Hepatocyte (in vitro differentiated cells): ENCODE measurements at regions not wholly inside any gene's neighbourhood (a gene's known extent, or its start where the extent isn't known, plus 50 kb on each side); places are given as distances from the start of the nearest gene placed in this dataset.

ENCODE experiments used
- DNase-seq: peaks from one replicate; pipeline ENCODE4 v3.0.0-alpha.2; 2016; ENCODE audit warnings: low spot score
- H2AFZ ChIP-seq: fragments of 200-600 bp; sonication (generic); 2 replicates; pipeline ENCODE4 v1.6.0; 2016; ENCODE audit warnings: antibody characterized with exemption, mild to moderate bottlenecking
- H3K27ac ChIP-seq: fragments of 200-600 bp; sonication (generic); 2 replicates; pipeline ENCODE4 v1.5.1; 2016; ENCODE audit warnings: mild to moderate bottlenecking
- H3K27me3 ChIP-seq: fragments of 200-600 bp; sonication (generic); 2 replicates; pipeline ENCODE4 v1.6.1; 2016
- H3K36me3 ChIP-seq: fragments of 200-600 bp; sonication (generic); replicated peaks from 2 replicates; pipeline ENCODE4 v1.5.1; 2016; ENCODE audit warnings: low read depth; ENCODE audit not compliant: insufficient read depth
- H3K4me1 ChIP-seq: fragments of 200-600 bp; sonication (generic); 2 replicates; pipeline ENCODE4 v1.5.1; 2016; ENCODE audit warnings: mild to moderate bottlenecking, moderate library complexity; ENCODE audit not compliant: insufficient read depth
- H3K4me2 ChIP-seq: fragments of 200-600 bp; sonication (generic); 2 replicates; pipeline ENCODE4 v1.6.0; 2016
- H3K4me3 ChIP-seq: fragments of 200-600 bp; sonication (generic); 2 replicates; pipeline ENCODE4 v1.5.1; 2016; ENCODE audit warnings: mild to moderate bottlenecking
- H3K79me2 ChIP-seq: fragments of 200-600 bp; sonication (generic); 2 replicates; pipeline ENCODE4 v1.6.0; 2017; ENCODE audit warnings: mild to moderate bottlenecking
- H3K9me2 ChIP-seq: fragments of 200-600 bp; sonication (generic); replicated peaks from 2 replicates; pipeline ENCODE4 v1.6.0; 2017; ENCODE audit warnings: mild to moderate bottlenecking; ENCODE audit not compliant: insufficient read depth
- H3K9me3 ChIP-seq: fragments of 200-600 bp; sonication (generic); 2 replicates; pipeline ENCODE4 v1.5.1; 2016; ENCODE audit warnings: low read depth, mild to moderate bottlenecking
- H4K20me1 ChIP-seq: fragments of 200-600 bp; sonication (generic); 2 replicates; pipeline ENCODE4 v1.6.0; 2016; ENCODE audit warnings: mild to moderate bottlenecking; ENCODE audit not compliant: insufficient read depth, poor library complexity, severe bottlenecking
- CTCF ChIP-seq: fragments of 200-600 bp; sonication (generic); IDR thresholded peaks from 2 replicates; pipeline ENCODE4 v1.5.1; 2016; ENCODE audit warnings: antibody characterized with exemption, mild to moderate bottlenecking; ENCODE audit not compliant: poor library complexity
- EZH2 ChIP-seq: fragments of 200-600 bp; sonication (generic); IDR thresholded peaks from 2 replicates; pipeline ENCODE4 v1.6.1; 2016; ENCODE audit warnings: antibody characterized with exemption, mild to moderate bottlenecking, borderline replicate concordance
- EZH2phosphoT487 ChIP-seq: fragments of 200-600 bp; sonication (generic); IDR thresholded peaks from one replicate; pipeline ENCODE4 v1.6.1; 2018; ENCODE audit warnings: antibody characterized with exemption, mild to moderate bottlenecking, low read depth, moderate library complexity; ENCODE audit not compliant: unreplicated experiment, severe bottlenecking
- WGBS: methylation state at CpG from one replicate; pipeline ENCODE4 v1.1.6; 2016; ENCODE audit warnings: low lambda C conversion rate; ENCODE audit errors: missing lambda C conversion rate; 5-methylcytosine and 5-hydroxymethylcytosine counted together

- Histone ChIP-seq H3K9me3 (no peaks in the 10 kb centered on the region), H2AFZ (no peak overlapping the region), H3K27ac (no peak overlapping the region), H3K4me1 (no peaks in the 10 kb centered on the region), H3K4me3 (no peak overlapping the region), H4K20me1 (no peaks in the 10 kb centered on the region), H3K36me3 (no peaks in the 10 kb centered on the region), H3K79me2 (no peaks in the 10 kb centered on the region), H3K9me2 (no peaks in the 10 kb centered on the region), H3K27me3 (no peaks in the 10 kb centered on the region), H3K4me2 (no peak overlapping the region)
- TF ChIP-seq EZH2phosphoT487 (no peak), EZH2 (no peak), CTCF (no peak)
- no peak for DNase-seq
- WGBS: 91% methylated on average over 8 of the region's 8 CpGs
Measured at GRCh38 chr7:54955696-54956420, 63.0 kb upstream of the EGFR start.

GRCh38 chr7:54956865-54957264, 62.0 kb upstream of the EGFR start:
- TF ChIP-seq CTCF: no peak
- no peak for TF ChIP-seq EZH2phosphoT487
- no peak for TF ChIP-seq EZH2
- H3K36me3 ChIP-seq: no peaks in the 10 kb centered on the region
- no peaks in the 10 kb centered on the region for H3K4me1 ChIP-seq
- no peaks in the 10 kb centered on the region for H3K9me3 ChIP-seq
- H4K20me1 ChIP-seq: no peaks in the 10 kb centered on the region
- no peak for DNase-seq
- H3K79me2 ChIP-seq: no peaks in the 10 kb centered on the region
- WGBS: 93% methylated on average over 13 of the region's 13 CpGs
- H3K9me2 ChIP-seq: no peaks in the 10 kb centered on the region
- H3K4me3 ChIP-seq: no peak overlapping the region
- H3K4me2 ChIP-seq: no peak overlapping the region
- no peak overlapping the region for H3K27ac ChIP-seq
- H2AFZ ChIP-seq: no peak overlapping the region
- no peaks in the 10 kb centered on the region for H3K27me3 ChIP-seq

- Histone ChIP-seq H2AFZ (no peak overlapping the region), H3K36me3 (no peaks in the 10 kb centered on the region), H3K4me1 (no peaks in the 10 kb centered on the region), H3K27ac (no peak overlapping the region), H3K4me3 (no peak overlapping the region), H3K9me3 (no peaks in the 10 kb centered on the region), H4K20me1 (no peaks in the 10 kb centered on the region), H3K4me2 (no peak overlapping the region), H3K27me3 (no peaks in the 10 kb centered on the region), H3K9me2 (no peaks in the 10 kb centered on the region), H3K79me2 (no peaks in the 10 kb centered on the region)
- TF ChIP-seq CTCF: no peak
- no peak for TF ChIP-seq EZH2phosphoT487
- no peak for TF ChIP-seq EZH2
- DNase-seq: no peak
- WGBS: 91% methylated on average over 3 of the region's 3 CpGs
Measured at GRCh38 chr7:54960517-54960916, 58.3 kb upstream of the EGFR start.

- H3K27me3 ChIP-seq: no peaks in the 10 kb centered on the region
- no peaks in the 10 kb centered on the region for H4K20me1 ChIP-seq
- DNase-seq: no peak
- no peak overlapping the region for H3K4me2 ChIP-seq
- no peaks in the 10 kb centered on the region for H3K79me2 ChIP-seq
- no peak overlapping the region for H3K27ac ChIP-seq
- H2AFZ ChIP-seq: no peak overlapping the region
- H3K4me3 ChIP-seq: no peak overlapping the region
- no peaks in the 10 kb centered on the region for H3K9me2 ChIP-seq
- no peaks in the 10 kb centered on the region for H3K9me3 ChIP-seq
- H3K36me3 ChIP-seq: no peaks in the 10 kb centered on the region
- no peaks in the 10 kb centered on the region for H3K4me1 ChIP-seq
- 83% methylated on average over 6 of the region's 6 CpGs for WGBS
- no peak for TF ChIP-seq CTCF
- no peak for TF ChIP-seq EZH2phosphoT487
- no peak for TF ChIP-seq EZH2
Measured at GRCh38 chr7:54961391-54961790, 57.4 kb upstream of the EGFR start.
